ENCODE measurements at regions not wholly inside any gene's neighbourhood (a gene's known extent, or its start where the extent isn't known, plus 50 kb on each side); places are given as distances from the start of the nearest gene placed in this dataset.

GRCh38 chrX:25226151-25226550 lies 210.4 kb upstream of the ARX start:
- no peak for DNase-seq

- no peak for DNase-seq
Observed at GRCh38 chrX:25219480-25219879, 203.7 kb upstream of the ARX start.

- no peak for DNase-seq
Observed at GRCh38 chrX:25213611-25214010, 197.8 kb upstream of the ARX start.

GRCh38 chrX:25207803-25208475 lies 192.2 kb upstream of the ARX start:
- DNase-seq, result no peak

GRCh38 chrX:25206778-25207177 lies 191.0 kb upstream of the ARX start:
- no peak for DNase-seq

GRCh38 chrX:25204182-25204581 lies 188.4 kb upstream of the ARX start:
- DNase-seq, result no peak

- no peak for DNase-seq
Observed at GRCh38 chrX:25202827-25203226, 187.1 kb upstream of the ARX start.

GRCh38 chrX:25198891-25199290 lies 183.1 kb upstream of the ARX start:
- peak in 11 of 56 donors; percentile 0 to 30 (median 1) for DNase-seq

- DNase-seq, result no peak
Observed at GRCh38 chrX:25198253-25198652, 182.5 kb upstream of the ARX start.

GRCh38 chrX:25196221-25196620 lies 180.5 kb upstream of the ARX start:
- no peak for DNase-seq

GRCh38 chrX:25191403-25191802 lies 175.6 kb upstream of the ARX start:
- no peak for DNase-seq

GRCh38 chrX:25181775-25182174 lies 166.0 kb upstream of the ARX start:
- DNase-seq, result no peak

GRCh38 chrX:25180242-25180641 lies 164.5 kb upstream of the ARX start:
- no peak for DNase-seq

GRCh38 chrX:25178555-25178954 lies 162.8 kb upstream of the ARX start:
- no peak for DNase-seq

GRCh38 chrX:25175743-25176142 lies 160.0 kb upstream of the ARX start:
- no peak for DNase-seq

- DNase-seq, result no peak
Observed at GRCh38 chrX:25175171-25175570, 159.4 kb upstream of the ARX start.

- DNase-seq, result no peak
Observed at GRCh38 chrX:25166546-25166945, 150.8 kb upstream of the ARX start.

GRCh38 chrX:25166145-25166544 lies 150.4 kb upstream of the ARX start:
- DNase-seq, result no peak

GRCh38 chrX:25158635-25159034 lies 142.9 kb upstream of the ARX start:
- DNase-seq, result no peak

- DNase-seq, result no peak
Observed at GRCh38 chrX:25156832-25157231, 141.1 kb upstream of the ARX start.

GRCh38 chrX:25156323-25156722 lies 140.6 kb upstream of the ARX start:
- no peak for DNase-seq

- DNase-seq, result no peak
Observed at GRCh38 chrX:25154168-25154567, 138.4 kb upstream of the ARX start.

GRCh38 chrX:25151749-25152148 lies 136.0 kb upstream of the ARX start:
- no peak for DNase-seq

Measured in amygdala (tissue), 56 donors.